HG03108 (cell line): ENCODE measurements at regions not wholly inside any gene's neighbourhood (a gene's known extent, or its start where the extent isn't known, plus 50 kb on each side); places are given as distances from the start of the nearest gene placed in this dataset.
A peak's percentile ranks its signal among the peaks of the same experiment; 100 is the strongest.

Source experiments
- ATAC-seq: cut with Tn5 transposase; IDR thresholded peaks from one replicate; pipeline ENCODE4 v1.9.1; 2021; ENCODE audit warnings: moderate library complexity; ENCODE audit not compliant: unreplicated experiment

DNA sequence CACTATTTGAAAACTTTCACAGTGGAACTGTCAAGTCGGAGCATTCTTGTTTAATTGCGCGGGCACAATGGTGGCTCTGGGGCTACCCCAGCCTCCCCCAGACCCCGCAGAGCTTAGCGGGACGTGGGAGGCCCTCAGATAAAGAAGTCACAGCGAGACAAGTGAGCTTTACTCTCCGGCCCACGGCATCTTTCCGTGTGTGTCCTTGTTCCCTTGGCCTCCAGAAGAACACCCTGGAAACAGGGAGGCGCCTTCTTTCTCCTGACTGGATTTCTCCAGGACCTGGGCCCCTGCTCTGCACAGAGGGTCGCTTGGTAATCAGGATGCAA, 382.8 kb downstream of the RRAGC start:
- ATAC-seq, result no peak

DNA sequence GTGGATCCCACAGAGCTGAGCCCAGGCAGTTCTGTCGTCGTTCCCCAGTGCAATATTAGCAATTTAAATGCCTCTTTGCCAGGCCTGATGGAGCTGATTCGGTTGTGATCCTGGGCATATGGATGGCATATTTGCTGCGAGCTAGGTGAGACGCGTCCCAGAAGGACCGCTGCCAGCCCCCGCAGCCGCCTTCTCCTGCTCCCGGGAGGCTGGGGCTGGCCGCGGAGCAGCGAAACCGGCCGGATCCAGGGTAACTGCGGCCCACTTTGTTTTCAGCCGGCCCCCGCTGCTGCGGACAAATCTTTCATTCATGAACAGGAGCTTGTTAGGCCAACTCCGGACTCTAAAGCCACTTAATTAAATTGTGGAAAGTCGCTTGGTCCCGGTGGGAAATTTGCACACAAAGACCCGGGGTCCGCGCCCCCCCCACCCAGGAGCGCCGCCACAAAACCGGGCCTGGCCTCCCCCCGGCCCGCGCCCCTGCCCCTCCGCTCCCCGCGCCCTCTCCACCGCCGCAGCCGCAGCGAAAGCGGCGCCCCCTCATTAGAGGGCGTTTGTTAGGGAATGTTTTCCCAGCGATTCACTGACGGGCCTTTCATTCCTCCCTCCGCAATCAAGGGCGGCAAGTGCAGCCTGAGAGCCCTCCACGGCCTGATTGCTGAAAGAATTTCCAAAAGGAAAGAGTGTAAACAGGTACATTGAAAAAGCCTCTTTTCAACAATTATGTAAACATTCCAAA, 383.3 kb downstream of the RRAGC start:
- ATAC-seq, result no peak

DNA sequence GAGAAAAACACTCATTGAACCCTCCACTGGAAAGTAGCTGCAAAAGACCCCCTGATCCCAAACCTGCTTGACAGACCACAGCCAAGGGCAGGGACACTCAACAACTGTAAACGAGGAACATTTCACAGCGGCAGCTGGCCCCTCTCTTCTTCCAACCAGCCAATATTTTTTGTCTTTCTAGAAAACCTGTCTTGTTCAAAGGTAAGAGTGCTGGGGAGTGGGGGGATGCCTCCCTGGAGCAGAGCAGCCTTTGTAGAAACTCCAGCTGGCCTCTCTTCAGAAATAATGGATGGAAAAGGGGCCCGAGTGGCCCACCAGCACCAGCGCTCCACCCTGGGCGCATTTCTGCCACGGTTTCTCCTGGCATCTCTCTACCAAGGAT, 384.0 kb downstream of the RRAGC start:
- no peak for ATAC-seq

DNA sequence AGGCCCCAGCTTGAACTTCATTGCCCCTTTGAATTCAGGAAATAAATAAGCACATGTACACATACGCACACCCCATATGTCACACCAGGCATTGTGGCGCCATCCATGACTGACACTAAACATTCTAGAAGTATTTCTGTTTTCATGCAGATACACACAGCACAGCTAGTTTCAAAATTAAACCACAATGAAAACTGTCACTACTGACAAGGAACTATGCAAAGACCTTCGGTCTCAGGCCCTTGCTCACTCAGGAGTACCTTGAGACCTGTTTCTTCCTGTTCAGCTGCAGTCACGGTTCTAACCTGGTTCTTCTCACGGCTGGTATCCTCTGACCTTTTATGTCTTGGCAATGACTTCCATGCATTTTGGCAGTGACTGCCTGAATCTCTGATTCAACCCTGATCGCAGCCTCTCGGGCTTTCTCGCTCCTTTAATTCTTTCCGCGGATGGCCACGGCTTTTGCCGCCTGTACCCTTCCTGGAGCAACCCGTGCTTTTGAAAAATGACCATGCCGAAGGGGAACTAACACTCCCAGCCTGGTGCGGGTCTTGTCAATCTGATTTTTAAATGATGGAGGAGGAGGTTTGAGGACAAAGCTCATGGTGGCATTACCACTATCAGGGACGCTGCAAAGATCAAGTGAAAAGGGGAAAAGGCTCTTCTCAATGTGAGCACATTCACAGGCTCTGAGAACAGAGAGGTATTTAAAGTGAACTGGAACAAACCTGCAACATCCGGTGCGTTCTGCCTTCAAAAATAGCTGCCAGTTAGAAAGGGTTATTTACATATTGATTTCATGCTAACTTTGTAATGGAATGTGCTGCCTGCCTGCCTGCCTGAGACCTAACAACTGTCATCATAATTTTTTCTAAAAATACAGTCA, 384.6 kb downstream of the RRAGC start:
- ATAC-seq, result peak; percentile 84

DNA sequence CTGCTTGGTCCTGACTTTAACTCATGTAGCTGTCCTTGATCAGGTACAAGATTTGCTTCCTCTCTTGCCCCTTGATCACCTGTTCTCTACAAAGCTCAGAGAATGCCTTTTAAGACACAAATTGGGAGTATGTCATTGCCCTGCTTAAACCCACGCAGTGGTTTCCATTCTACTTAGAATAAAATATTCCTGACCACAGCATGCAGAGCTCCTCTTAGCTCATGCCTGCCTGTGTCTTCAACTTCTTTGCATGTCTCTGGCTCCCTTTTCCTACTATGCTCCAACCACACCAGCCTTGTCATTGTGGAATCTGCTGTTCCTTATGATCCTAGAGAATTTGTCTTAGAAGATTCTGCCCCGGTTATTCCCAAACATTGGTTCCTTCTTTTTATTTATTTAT, 393.1 kb downstream of the RRAGC start:
- ATAC-seq, result no peak

DNA sequence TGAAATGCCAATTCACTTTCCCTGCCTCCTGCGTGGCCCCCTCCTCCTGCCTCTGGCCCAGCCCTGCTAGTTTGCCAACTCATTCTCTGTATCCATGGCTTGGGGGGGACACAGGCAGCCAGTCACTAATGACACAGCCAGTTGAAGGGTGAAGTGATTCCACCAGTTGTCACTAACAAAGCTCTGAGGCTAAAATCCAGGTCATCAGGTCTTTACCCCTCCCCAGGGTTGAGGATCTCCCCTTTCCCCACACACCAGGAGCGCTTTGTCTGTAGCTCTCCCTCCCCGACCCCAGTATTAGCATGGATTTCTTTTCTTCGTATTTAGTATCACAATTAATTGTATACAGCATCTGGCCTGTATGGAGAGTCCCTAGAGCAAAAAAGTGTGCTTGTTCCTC, 394.1 kb downstream of the RRAGC start:
- no peak for ATAC-seq

DNA sequence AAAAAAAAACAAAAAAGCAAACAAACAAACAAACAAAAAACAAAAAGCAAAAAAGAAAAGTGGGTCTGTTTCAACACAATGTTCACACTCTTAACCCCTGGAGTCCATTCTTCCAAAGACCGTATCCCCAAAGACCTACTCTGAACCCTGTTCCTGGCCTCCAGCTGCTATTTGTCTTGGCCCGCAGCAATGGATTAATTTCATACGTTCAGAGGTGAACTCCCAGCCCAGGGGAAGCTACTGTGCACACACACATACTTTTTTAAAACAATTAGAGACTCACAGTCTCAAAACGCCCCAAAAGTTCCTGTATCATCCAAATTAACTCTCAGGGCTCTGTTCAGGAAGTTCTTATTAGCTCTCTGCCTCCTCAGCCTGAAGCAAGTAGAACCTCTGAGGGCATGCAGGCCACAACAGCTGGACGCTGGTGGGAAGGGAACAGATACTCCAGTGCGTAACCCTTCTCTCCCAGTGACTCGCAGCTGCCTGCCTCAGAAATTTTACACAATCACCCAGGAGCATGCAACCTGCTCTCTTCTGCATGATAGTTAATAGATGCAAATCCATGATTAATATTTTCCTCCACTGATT, 395.4 kb downstream of the RRAGC start:
- ATAC-seq, result no peak

DNA sequence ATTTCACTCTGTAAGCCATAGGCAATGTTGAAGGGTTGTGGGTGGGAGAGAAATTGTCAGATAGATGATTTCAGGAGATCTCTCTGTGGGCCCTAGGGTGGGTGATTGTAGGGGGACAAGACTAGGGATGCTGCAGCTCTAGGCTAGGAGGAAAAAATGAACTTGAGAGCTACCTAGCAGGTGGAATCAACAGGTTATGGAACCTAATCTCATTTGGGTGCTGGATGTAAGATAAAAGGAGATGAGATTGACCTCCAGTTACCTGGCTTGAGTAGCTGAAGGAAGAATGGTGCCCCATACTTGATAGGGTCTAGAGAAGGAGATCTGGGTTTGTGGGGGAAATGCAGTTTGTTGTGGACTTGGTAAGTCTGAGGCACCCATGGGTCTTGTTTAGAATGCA, 396.5 kb downstream of the RRAGC start:
- ATAC-seq, result no peak

DNA sequence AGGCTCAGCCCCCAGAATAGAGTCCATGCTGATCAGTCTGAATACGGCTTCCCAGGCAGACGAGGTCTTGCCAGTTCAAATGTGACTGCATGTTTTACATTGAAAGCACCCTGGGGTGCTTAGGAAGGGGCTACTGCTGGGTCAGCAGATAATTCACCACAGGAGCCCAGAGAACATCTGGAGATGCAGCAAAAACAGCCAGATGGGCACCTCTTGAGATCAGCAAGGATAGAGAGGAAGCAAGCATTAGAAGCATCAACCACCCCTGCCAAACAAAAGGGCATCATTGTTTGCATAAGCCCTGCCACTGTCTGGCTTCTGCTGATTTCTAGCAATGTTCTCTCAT, 403.1 kb downstream of the RRAGC start:
- ATAC-seq, result no peak

DNA sequence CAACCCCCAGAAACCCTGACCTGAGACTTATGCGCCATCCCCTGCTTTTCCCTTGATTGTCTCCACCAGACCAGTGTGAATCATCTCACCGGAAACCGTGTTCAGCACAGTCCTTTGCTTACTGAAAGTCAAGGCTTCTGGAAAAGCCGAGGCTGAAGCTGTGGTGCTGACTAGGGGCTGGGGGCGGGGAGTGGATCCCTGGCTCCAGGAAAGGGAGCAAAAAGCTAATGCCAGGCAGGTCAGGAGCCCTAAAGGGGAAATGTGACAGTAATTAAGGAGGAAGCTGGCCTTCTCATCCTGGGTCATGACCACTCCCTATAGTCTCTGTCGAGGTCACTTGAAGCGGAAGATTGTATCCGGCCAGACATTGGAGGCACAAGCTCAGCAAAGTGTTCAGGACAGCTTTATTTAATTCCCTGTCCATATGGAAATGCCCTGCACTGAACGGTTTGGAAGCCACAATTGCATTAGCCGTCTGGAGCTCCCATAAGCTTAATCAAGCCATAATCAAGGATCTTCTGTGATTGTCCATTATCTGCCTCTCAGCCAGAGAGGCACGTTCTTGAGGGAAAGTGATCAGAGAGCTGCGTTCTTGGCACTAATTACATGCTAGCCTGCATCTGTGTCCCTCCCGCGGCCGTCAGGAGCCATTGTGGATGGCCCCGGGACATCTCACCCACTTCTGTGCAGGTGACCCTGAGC, 403.6 kb downstream of the RRAGC start:
- ATAC-seq, result no peak

DNA sequence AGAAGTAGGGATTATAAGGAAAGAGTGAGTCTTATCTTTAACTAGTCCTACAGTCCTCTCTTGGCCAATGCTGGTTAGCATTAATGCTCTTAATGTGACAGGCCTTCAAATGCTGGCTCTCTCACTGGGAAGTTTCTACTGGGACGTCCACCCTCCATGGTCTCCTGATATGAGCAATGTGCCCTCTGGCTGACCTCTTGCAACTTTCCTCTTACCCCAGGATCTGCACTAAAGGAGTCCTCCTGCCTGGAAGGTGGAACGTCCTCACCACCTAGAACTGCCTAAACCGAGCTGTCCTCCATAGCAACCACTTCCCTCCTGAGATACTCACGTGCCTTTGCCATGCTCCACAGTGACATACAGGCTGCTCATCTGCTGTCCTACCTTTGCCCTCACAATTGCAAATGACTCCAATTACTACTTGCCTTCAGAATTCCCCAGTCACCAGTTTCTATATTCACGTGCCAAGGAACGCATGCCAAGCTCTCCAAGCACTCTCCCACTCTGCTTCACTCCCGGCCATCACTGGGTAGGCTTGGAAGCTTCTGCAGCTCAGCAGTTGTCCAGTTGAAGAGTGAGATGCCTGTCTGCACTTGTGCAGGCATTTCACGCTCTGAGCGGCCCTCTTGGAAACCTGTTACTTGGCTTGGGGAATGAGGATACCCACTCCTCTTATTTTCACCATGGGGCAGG, 404.7 kb downstream of the RRAGC start:
- no peak for ATAC-seq

DNA sequence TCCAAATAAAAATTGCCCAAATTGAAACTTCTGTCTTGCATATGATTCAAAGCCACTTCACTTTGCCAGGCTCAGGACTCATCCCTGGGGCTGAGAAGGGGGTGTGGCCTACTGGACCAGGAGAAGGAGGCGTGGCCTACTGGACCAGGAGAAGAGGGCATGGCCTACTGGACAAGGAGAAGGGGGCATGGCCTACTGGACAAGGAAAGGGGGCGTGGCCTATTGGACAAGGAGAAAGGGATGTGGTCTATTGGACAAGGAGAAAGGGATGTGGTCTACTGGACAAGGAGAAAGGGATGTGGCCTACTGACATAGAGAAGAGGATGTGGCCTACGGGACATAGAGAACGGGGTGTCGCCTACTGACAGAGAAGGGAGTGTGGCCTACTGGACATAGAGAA, 405.3 kb downstream of the RRAGC start:
- ATAC-seq, result no peak

DNA sequence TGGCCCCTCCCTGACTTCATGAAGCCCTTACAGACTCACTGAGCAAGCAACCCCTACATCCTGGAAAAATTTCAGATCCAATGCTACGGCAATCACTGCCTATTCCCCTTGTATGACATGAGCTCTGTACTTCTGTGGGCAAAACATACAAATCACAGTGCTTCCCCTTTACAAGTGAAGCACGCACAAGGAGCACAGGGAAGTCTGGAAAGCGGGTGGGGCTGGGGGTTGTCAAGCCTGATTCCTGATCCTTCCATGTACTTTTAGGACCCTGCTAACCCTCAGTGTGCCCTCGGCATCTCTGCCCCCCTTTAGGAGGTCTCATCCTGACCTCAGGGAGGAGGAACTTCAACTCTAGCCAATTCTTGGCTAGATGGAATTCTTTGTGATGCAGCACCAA, 405.7 kb upstream of the POU3F1 start:
- no peak for ATAC-seq

DNA sequence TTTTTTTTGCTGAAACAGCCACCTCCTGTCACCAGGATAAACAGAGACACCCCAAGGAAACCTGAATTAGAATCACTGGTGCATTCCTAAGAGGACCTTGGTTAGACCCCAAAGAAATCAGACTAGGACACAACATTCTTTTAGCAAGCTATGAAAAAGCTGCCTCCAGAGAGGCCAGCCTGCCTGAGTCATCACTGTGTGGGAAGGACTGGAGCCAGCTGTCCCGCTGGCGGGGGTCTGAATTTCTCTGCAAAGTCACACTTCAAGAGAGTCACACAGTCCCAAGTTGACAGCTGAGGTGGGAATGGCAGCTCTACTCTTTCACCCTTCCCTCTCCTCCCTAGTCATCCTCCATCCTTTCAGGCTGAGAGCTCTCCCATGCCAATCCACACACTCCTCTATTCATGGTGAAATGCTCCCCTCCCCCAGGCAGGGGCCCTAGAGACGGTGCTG, 405.0 kb upstream of the POU3F1 start:
- ATAC-seq, result no peak

DNA sequence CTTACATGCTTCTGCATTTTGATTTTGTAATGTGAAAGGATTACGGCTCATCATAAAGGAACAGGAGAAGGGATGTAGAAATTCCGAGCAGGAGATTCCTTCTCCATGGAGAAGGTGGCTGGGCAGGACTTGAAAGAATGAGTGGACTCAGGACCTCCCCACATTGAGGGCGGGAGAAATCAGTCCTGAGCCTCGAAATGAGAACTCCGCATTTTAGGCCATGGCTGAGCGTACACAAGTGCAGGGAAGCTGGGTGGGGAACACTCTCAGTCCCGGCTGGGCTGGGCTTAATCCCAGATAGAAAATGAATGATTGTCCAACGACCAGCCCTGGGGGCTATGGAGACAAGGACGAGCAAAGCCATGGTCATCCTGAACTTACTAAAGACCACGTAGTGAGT, 402.3 kb upstream of the POU3F1 start:
- no peak for ATAC-seq

DNA sequence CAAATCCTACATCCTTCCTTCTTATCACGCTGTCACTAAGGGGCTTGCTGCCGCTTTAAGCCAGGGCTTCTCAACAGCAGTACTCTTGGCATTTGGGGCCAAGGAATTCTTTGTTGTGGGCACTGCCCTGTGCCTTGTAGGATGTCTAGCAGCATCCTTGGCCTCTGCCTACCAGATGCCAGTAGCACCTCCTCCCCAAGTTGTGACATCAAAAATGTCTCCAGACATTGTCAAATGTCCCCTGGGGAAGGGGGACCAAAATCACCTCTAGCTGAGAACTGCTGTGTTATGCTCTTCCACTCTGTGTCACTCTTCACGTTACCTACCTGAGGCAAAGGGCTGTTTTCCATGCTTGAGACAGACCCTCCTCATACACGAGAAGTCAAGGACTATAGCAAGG, 400.3 kb upstream of the POU3F1 start:
- no peak for ATAC-seq

DNA sequence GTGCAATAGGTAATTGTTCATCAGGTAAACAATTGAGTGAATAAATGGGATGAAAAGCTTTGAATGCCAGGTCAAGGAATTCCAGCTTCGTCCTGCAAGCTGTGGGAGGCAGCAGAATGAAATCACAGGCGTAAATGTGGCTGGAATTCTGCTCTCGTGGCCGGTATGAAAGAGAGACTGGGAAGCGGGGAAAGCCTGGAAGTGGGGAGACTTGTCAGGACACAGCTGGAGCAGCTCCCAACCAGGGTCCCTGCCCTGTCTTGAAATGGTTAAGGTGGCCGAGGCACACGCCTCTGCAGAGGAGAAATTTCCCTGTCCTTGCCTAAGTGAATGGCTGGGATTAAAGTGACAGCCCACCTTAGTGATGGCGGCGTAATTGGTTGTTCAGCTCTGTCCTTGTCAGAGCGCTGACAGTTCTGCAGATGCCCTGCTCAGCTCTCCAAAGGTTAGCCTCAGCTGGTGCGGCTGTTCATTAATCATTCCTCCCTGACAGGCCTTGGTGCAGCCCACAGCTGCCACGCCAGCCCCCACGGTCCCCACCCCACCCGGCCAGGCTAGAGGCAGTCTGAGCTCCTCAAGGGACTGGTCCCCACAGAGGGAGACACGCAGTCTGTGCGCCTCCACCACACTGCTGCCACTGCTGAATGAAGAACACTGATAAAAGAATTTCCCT, 398.3 kb upstream of the POU3F1 start:
- ATAC-seq, result no peak

DNA sequence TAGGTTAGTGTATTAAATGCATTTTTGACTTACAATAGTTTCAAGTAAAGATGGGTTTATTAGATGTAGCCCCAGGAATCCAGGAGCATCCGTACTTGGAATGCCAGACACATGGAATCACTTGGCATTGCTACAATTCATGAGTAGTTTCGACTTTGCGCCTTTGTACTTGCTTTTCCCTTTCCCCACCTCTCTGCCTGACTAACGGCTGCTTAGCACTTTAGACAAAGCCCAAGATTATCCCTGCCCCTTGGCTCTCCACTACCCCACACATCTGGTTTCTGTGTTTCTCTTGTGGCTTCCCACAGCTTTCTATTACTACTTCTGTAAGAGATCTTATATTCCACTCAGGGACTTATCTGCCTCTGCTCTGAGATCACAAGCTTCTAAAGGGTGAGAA, 397.7 kb upstream of the POU3F1 start:
- no peak for ATAC-seq

DNA sequence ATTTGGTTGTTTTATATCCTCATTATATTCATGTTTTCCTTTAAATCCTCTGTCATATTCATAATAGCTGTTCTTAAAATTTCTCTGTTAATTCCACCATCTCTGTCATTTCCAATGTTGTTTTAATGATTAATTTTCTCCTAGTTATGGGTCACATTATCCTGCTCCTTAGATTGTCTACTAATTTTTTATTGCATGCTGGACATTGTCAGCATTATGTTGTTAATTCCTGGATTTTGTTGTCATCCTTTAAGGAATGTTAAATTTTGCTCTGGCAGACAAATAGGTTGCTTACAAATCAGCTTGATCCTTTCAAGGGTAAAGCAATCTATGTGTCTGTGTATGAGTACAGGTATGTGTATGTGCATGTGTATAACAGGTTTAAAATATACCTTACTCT, 393.8 kb upstream of the POU3F1 start:
- ATAC-seq, result no peak

DNA sequence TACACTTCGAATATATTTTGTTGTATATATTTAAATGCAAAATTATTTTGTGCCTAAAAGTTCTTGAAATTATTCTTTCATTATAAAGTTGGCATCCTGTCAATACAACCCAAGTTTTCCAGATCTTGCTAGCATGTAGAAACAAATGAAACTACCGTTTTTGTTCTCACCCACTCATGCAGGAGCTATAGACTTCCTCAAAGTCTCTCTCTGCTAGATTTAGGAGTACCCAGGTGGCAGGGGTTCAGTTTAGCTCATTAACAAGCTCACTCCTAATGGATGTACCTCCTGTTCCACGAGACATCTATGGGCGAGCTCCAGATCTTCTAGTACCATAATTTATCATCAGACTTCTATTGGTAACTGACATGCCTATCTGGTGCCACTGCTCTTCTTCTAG, 390.2 kb upstream of the POU3F1 start:
- ATAC-seq, result no peak

DNA sequence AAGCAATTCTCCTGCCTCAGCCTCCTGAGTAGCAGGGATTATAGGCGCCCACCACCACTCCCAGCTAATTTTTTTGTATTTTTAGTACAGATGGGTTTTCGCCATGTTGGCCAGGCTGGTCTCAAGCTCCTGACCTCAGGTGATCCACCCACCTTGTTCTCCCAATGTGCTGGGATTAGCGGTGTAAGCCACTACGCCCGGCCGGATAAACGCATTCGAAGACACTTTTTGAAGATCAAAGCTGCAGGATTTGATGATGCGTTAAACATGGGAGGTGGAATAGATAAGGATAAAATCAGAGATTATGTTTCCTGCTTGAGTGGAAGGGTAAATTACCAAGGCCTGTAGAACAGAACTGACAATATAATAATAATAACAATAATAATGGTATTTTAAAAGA, 389.4 kb upstream of the POU3F1 start:
- ATAC-seq, result no peak
